Effector memory CD8-positive, alpha-beta T cell (primary cell): ENCODE measurements at regions not wholly inside any gene's neighbourhood (a gene's known extent, or its start where the extent isn't known, plus 50 kb on each side); places are given as distances from the start of the nearest gene placed in this dataset.
A peak's percentile ranks its signal among the peaks of the same experiment; 100 is the strongest.
"Not testable (repeated sequence)": the region's sequence is repeated elsewhere in the genome, so short reads cannot be mapped to it uniquely, and the experiment has no call there.

Source experiments
- ATAC-seq: fragments of 150-1000 bp; cut with Tn5 transposase; replicated peaks from 2 replicates; pipeline ENCODE4 v1.10.0; 2021; ENCODE audit warnings: mild to moderate bottlenecking, moderate library complexity
- DNase-seq, 3 experiments: peaks; one replicate each; pipeline ENCODE4 v3.0.0; 2021
- H3K27ac Mint-ChIP-seq, 2 donors: one replicate each; pipeline ENCODE4 v1.8.0; 2022; ENCODE audit warnings: mild to moderate bottlenecking in 2 of 2, mixed read lengths in 2 of 2, moderate library complexity in 2 of 2
- H3K27me3 Mint-ChIP-seq, 2 donors: one replicate each; pipeline ENCODE4 v1.8.0; 2022; ENCODE audit warnings: mixed read lengths in 2 of 2
- H3K36me3 Mint-ChIP-seq: one replicate; pipeline ENCODE4 v1.8.0; 2022; ENCODE audit warnings: mild to moderate bottlenecking, moderate library complexity, mixed read lengths; ENCODE audit not compliant: insufficient read depth
- H3K4me1 Mint-ChIP-seq, 2 donors: one replicate each; pipeline ENCODE4 v1.8.0; 2022; ENCODE audit warnings: low read depth in 2 of 2, mixed read lengths in 2 of 2
- H3K4me3 Mint-ChIP-seq, 2 donors: one replicate each; pipeline ENCODE4 v1.8.0; 2022; ENCODE audit warnings: mild to moderate bottlenecking in 2 of 2, mixed read lengths in 2 of 2, moderate library complexity in 2 of 2
- H3K9me3 Mint-ChIP-seq, 2 donors: one replicate each; pipeline ENCODE4 v1.8.0; 2022; ENCODE audit warnings: mixed read lengths in 2 of 2

DNA sequence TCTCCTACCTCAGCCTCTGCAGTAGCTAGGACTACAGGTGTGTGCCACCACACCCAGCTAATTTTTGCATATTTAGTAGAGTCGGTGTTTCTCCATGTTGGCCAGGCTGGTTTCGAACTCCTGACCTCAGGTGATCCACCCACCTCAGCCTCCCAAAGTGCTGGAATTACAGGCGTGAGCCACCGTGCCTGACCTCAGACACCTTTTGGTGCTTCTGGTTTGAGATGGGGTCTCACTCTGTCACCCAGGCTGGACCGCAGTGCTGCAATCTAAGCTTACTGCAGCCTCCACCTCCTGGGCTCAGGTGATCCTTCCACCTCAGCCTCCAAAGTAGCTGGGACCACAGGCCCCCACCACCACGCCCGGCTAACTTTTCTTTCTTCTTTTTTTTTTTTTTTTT lies 144.6 kb downstream of the OR4M2 start:
- not testable (repeated sequence) for ATAC-seq, DNase-seq, H3K27me3 Mint-ChIP-seq, H3K9me3 Mint-ChIP-seq, H3K4me3 Mint-ChIP-seq, H3K36me3 Mint-ChIP-seq
- Mint-ChIP-seq H3K27ac (peak overlapping the region; percentile 10 to 60), H3K4me1 (peaks cover 26 to 30% of the 10 kb centered on the region in 2 donors)

DNA sequence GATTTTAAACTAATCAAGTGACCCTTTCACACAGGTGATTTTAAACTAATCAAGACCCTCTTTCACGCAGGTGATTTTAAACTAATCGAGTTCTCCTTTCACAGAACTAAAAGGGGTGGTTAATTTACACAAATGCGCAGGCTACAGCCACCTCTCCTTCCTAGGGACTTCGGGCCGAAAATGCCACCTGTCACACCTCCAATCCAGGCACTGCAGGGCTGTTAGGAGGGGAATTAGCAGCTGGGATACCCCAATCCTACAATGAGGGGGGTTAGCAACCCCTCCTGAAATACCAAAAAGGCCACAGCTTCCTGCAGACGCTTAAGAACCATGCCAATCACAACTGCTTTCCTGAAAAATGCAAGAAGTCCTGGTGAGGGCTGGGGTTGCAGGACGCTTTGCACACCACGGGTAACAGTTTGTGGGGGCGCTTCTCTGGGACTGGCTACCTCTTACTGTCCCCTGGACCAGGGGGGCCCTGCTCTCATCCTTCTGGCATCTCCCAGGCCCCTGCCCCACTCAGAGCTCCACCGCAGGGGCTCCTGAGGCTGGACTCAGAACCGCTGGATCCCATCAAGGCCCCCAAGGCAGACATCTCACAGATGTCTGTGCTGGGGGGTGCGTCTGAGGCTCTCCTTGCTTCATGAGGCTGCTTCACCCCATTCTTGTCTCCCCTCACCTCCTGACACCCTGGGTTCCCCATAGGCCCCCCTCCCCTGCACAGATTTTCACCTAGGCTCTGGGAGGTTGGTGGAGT lies 145.9 kb downstream of the OR4M2 start:
- Mint-ChIP-seq H3K36me3 (peaks cover 3% of the 10 kb centered on the region), H3K27ac (peak overlapping the region; percentile 6 to 38), H3K4me1 (peaks cover 22 to 25% of the 10 kb centered on the region in 2 donors), H3K9me3 (no peaks in the 10 kb centered on the region), H3K4me3 (no peak overlapping the region), H3K27me3 (peaks cover 0 to 8% of the 10 kb centered on the region in 2 donors)
- ATAC-seq: no peak
- no peak for DNase-seq

DNA sequence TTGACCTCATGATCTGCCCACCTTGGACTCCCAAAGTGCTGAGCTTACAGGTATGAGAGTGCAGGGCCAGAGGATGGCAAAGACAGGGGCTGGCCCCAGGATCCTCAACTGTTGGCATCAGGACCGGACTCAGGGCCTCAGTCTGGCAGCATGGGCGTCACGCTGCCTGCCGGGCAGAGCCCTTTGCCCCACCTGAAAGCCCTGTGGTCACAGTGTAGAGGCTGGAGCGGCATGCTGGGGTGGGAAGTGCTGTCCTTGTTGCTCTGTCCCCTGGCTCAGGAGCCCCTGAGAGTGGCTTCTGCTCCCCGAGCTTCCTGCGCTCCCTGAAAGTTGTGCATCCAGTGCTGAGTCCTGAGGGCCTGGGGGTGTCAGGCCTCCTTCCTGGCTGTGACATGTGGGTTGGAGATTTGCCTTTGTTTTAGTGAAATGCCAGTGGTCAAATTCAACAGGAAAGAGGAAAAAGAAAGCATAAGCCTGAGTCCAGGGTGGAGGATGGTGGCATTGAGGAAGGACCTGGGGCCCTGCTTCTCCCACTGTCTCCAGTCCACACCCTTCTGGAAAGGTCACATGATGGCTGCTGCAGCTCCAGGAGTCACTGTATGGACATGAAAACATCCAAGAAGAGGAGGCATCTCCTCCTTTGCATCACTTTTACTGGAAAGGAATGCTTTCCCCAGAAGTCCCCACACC lies 147.2 kb downstream of the OR4M2 start:
- Mint-ChIP-seq H3K4me3 (no peak overlapping the region), H3K27ac (peak overlapping the region; percentile 26 to 64), H3K27me3 (peaks cover 0 to 8% of the 10 kb centered on the region in 2 donors), H3K36me3 (no peaks in the 10 kb centered on the region), H3K4me1 (peaks cover 14 to 19% of the 10 kb centered on the region in 2 donors), H3K9me3 (no peaks in the 10 kb centered on the region)
- ATAC-seq (no peak), DNase-seq (no peak)

DNA sequence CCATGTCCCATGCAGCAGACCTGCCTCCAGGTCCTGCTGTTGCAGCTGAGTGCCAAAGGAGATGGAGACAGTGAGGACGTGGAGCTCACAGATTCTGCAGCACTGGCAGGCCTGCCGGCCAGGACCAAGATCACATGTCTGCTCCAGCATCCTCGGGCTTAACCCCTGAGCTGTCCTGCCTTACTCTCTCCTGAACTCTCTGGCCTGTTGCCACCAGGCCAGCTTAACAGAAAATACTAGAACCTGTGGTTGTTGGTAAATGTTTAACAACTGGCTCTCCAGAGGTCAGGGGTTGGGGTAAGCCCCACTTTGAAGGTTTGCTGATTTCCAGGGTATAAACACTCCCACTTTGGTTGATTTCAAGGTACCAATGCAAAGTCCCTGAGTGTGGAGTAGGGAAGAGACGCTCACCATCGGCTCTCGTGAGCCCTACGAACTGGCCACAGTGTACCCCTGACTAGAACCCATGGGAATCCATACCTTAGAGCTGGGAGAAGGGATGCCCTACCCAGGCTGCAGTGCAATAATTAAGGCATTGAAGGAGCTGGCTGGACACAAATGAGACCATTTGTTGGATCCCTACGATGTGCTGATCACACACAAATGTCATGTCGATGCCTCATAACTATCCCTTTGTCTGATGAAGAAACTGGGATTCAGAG lies 147.9 kb downstream of the OR4M2 start:
- H3K4me3 Mint-ChIP-seq: no peak overlapping the region
- no peaks in the 10 kb centered on the region for H3K9me3 Mint-ChIP-seq
- DNase-seq (no peak), ATAC-seq (no peak)
- peaks cover 11 to 12% of the 10 kb centered on the region in 2 donors for H3K4me1 Mint-ChIP-seq
- no peaks in the 10 kb centered on the region for H3K36me3 Mint-ChIP-seq
- no peak overlapping the region for H3K27ac Mint-ChIP-seq
- H3K27me3 Mint-ChIP-seq: peaks cover 0 to 8% of the 10 kb centered on the region in 2 donors

DNA sequence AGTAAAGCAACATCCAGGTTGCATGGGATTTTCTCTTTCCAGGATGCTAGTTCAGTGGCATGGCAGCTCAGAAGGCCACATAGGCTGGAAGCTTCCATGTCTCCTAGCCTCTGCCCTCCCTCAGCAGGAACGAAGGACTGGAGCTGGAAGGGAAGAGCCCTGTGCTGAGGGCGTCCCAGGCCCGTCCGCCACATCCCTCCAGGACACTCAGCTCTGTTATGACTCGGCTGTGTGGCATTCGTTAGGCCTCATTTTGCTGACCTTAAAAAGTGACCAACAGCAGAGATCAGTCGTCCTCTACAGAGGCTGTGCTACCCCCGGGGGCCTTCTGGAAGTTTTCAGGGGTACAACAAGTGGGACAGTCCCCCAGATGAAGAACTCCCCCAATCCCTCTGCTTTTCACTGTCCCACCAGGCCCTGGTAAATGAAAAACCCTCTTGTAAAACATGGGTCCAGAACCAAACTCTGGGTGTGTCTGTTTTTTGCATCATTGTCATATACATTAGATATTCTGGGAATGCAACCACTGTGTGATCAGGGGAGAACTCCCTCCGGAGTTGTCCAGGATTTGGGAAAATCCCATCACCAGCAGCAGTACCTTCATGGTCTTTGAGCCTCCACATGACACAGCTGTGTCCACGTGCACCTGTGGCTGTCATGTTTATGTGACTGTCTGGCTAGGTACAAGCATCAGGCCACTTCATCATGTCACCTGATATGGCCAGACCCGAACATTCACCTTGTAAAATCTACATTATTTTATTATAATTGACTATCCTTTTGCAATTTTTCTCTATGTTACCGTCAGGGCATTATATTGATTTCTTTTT lies 149.9 kb downstream of the OR4M2 start:
- ATAC-seq: no peak
- H3K36me3 Mint-ChIP-seq: no peaks in the 10 kb centered on the region
- H3K27me3 Mint-ChIP-seq: no peaks in the 10 kb centered on the region
- H3K4me3 Mint-ChIP-seq: no peak overlapping the region
- H3K4me1 Mint-ChIP-seq: no peaks in the 10 kb centered on the region
- no peaks in the 10 kb centered on the region for H3K9me3 Mint-ChIP-seq
- H3K27ac Mint-ChIP-seq: no peak overlapping the region
- no peak for DNase-seq

DNA sequence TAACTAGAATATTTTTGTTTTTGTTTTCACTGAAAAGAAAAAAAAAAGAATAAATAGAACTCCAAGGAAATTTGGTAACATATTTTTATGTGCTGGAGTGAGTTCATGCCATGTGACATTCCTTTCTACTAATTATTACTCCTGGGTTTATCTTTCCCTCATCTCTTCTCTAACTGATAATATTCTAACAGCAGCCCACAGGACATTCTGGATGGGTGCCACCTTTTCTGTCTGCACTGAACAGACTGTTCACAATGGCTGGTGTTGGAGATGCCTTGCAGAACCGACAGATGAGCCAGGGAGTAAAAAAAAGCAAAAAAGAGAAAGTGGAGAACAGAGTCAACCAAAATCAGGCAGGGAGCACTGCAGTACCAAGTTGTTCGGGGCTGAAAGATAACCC lies 151.3 kb downstream of the OR4M2 start:
- DNase-seq (no peak), ATAC-seq (no peak)
- Mint-ChIP-seq H3K27me3 (no peaks in the 10 kb centered on the region), H3K9me3 (no peaks in the 10 kb centered on the region), H3K36me3 (no peaks in the 10 kb centered on the region), H3K4me1 (no peaks in the 10 kb centered on the region), H3K27ac (no peak overlapping the region), H3K4me3 (no peak overlapping the region)

DNA sequence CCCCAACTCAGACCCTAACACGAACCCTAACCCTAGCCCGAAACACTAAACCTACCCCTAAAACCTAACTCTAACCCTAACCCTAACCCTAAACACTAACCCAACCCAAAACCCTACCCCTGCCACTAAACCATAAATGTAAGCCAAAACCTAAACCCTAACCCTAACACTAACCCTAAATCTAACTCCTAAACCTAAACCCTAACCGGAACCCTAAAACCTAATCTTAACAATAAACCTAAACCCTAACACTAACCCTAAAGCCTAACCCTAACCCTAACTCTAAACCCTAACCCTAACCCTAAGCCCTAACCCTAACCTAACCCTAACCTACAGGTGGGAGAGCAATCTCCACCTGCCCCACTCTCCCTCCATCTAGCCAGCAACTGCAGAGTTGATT lies 152.3 kb downstream of the OR4M2 start:
- peaks cover 0 to 4% of the 10 kb centered on the region in 2 donors for H3K27me3 Mint-ChIP-seq

DNA sequence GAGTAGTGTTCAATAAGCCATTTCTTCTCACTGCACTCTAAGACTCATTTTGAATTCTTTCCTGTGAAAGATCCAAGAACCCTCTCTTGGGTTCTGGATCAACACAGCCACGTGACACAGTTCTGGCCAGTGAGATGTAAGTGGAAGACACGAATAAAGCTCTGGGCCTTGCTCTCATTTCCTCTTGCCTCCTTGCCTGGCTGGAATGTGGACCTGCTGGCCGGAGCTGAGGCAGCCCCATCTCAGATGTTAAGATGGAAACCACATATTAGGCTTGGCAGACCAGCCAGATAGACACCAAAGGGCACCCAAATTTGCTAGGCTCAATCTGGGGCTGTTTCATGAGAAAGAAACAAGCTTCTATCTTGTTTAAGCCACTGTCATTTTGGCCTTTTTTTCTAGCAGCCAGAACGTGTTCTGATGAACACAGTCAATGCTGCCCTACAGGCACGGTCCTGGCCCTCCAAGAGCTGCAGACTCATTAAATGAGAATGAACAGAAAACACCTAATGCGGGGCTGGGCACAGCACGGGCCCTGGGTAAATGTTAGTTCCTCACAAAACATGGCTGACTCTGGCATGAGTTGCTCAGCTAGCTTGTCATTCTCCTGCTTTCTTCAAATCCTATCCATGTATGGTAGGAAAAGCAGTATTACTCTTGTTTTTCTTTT lies 155.1 kb downstream of the OR4M2 start:
- not testable (repeated sequence) for H3K4me3 Mint-ChIP-seq, H3K27ac Mint-ChIP-seq, ATAC-seq, H3K36me3 Mint-ChIP-seq, H3K9me3 Mint-ChIP-seq, DNase-seq
- peaks cover 0 to 12% of the 10 kb centered on the region in 2 donors for H3K4me1 Mint-ChIP-seq
- peaks cover 0 to 12% of the 10 kb centered on the region in 2 donors for H3K27me3 Mint-ChIP-seq

More for the DNA sequence above, 152.3 kb downstream of the OR4M2 start:
- no peak for ATAC-seq
- Mint-ChIP-seq H3K36me3 (no peaks in the 10 kb centered on the region), H3K4me1 (peaks cover 0 to 2% of the 10 kb centered on the region in 2 donors), H3K4me3 (no peak overlapping the region), H3K27ac (no peak overlapping the region), H3K9me3 (no peaks in the 10 kb centered on the region)
- no peak for DNase-seq

DNA sequence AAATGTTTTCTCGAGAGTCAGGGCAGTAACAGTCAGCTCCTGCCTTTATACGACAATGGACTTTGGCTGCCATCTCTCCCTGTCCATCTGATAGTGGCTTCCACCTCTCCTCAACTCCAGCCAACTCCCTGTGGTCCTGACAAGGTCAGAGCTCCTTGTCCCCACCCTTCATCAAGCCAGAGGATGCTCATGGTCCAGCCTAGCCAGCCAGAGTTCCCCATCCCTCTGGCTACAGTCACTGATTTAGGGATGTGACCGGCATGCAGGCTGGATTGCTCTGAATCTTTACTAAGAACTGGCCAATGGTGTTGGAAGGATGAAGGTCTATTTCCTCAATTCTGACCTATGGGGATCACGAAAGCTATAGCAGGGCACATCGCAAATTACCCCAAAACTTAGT lies 156.1 kb downstream of the OR4M2 start:
- Mint-ChIP-seq H3K9me3 (no peaks in the 10 kb centered on the region), H3K36me3 (no peaks in the 10 kb centered on the region), H3K27ac (no peak overlapping the region), H3K27me3 (peaks cover 0 to 21% of the 10 kb centered on the region in 2 donors), H3K4me3 (no peak overlapping the region), H3K4me1 (peaks cover 0 to 12% of the 10 kb centered on the region in 2 donors)
- ATAC-seq: no peak
- DNase-seq: no peak

DNA sequence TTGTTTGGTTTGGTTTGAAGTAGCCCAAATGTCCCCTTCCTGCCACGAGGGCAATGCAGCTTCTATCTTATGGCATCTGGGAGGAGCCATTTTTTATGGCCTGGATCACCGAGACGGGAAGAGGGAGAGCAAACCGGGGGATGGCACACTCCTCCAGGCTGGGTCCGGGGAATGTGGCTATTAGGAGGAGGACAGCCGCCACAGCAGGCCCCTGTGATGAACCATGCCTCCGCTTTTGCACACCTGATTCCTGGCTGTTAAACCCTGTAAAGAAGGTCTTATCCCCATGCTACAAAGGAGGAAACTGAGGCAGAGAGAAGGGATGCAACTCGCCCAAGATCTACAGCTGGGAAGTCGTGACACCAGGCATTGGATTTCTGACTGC lies 157.6 kb downstream of the OR4M2 start:
- Mint-ChIP-seq H3K9me3 (no peaks in the 10 kb centered on the region), H3K36me3 (no peaks in the 10 kb centered on the region), H3K4me1 (peaks cover 0 to 12% of the 10 kb centered on the region in 2 donors), H3K27ac (no peak overlapping the region), H3K4me3 (peak overlapping the region in 1 of 2 donors; percentile 7), H3K27me3 (peaks cover 0 to 21% of the 10 kb centered on the region in 2 donors)
- ATAC-seq (no peak), DNase-seq (no peak)

DNA sequence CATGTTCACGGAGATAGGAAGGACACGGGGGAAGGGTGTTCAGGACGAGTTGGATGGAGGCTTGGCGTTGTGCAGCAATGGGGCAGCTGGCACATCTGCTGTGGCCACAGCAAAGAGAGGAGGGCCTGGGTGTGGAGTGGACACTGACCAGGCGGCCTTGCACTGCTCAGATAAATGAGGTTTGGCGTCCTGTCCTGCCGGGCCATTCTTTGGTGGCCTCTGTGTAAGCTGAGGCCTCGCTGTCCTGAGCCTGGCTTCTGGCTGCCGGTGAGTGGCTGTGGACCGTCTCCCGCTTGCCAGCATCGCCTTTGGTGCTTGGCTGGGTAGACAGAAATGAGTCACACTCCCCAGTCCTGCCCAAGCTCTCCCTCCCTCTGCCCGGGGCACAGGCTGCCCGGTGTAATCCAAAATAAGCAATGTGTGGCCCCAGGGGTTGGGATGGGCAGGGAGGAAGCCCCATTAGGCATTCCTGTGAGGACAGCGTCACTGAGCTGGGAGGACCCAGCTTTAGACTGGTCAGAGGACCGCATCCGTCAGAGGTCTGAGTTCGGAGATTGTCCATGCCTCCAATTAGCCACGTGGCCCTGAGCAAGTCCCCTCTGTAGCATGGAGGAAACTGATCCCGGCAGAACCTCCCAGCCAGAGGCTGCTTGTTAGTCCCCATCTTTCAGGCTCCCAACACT lies 158.1 kb downstream of the OR4M2 start:
- not testable (repeated sequence) for ATAC-seq, H3K36me3 Mint-ChIP-seq, H3K9me3 Mint-ChIP-seq, H3K27ac Mint-ChIP-seq, DNase-seq
- Mint-ChIP-seq H3K4me3 (peak overlapping the region in 1 of 2 donors; percentile 17), H3K4me1 (peaks cover 0 to 12% of the 10 kb centered on the region in 2 donors), H3K27me3 (peaks cover 0 to 21% of the 10 kb centered on the region in 2 donors)
